HUES64 (cell line): ENCODE measurements at regions not wholly inside any gene's neighbourhood (a gene's known extent, or its start where the extent isn't known, plus 50 kb on each side); places are given as distances from the start of the nearest gene placed in this dataset.

Experiments used
- H3K27ac ChIP-seq: 2 replicates; pipeline ENCODE4 v1.7.0; 2013; ENCODE audit warnings: low read depth, low read length, inconsistent platforms
- H3K27me3 ChIP-seq: 2 replicates; pipeline ENCODE4 v1.6.1; 2013; ENCODE audit warnings: mild to moderate bottlenecking, low read length; ENCODE audit not compliant: insufficient read depth
- H3K36me3 ChIP-seq: 2 replicates; pipeline ENCODE4 v1.6.1; 2013; ENCODE audit warnings: mild to moderate bottlenecking, low read length; ENCODE audit not compliant: insufficient read depth
- H3K4me1 ChIP-seq: 2 replicates; pipeline ENCODE4 v1.6.1; 2013; ENCODE audit warnings: mild to moderate bottlenecking, low read length, moderate library complexity; ENCODE audit not compliant: insufficient read depth
- H3K4me3 ChIP-seq: 2 replicates; pipeline ENCODE4 v1.5.1; 2013; ENCODE audit warnings: mild to moderate bottlenecking, low read length, moderate library complexity
- H3K9ac ChIP-seq: 2 replicates; pipeline ENCODE4 v1.6.1; 2013; ENCODE audit warnings: mild to moderate bottlenecking, low read depth, low read length
- H3K9me3 ChIP-seq: 2 replicates; pipeline ENCODE4 v1.6.1; 2013; ENCODE audit warnings: low read depth, low read length; ENCODE audit not compliant: insufficient read depth
- WGBS: fragments of 150-250, 120-280 bp; methylation state at CpG from one replicate; pipeline ENCODE4 v1.1.7; 2013; ENCODE audit warnings: missing lambda C conversion rate; 5-methylcytosine and 5-hydroxymethylcytosine counted together

DNA sequence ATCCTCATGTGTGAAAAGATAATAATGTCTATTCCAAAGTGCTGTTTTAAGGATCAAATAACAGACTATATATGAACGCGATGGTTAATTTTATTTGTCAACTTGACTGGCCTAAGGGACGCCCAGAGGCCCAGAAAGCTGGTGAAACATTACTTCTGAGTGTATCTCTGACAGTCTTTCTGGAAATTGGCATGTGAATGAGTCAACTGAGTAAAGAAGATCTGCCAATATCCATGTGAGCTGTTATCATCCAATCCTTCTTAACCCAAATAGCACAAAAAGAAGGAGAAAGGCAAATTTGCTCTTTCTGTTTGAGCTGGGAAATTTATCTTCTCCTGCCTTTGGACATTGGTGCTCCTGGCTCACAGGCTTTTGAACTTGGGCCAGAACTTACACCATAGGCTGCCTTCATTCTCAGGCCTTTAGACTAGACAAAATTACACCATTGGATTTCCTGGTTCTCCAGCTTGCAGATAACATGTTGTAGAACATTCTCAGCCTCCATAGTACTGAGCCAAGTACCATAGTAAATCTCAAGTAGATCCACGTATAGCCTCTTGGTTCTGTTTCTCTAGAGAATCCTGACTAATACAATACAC lies 114.7 kb upstream of the DOCK10 start:
- WGBS = 81% methylated on average over 4 of the region's 4 CpGs
- no peaks in the 10 kb centered on the region for H3K27me3 ChIP-seq
- H3K27ac ChIP-seq = no peak overlapping the region

GRCh38 chr2:225140723-225141122 lies 98.5 kb upstream of the DOCK10 start:
- no peak overlapping the region for H3K27ac ChIP-seq
- H3K9me3 ChIP-seq = no peaks in the 10 kb centered on the region
- no peaks in the 10 kb centered on the region for H3K36me3 ChIP-seq
- H3K9ac ChIP-seq = no peak overlapping the region
- no peaks in the 10 kb centered on the region for H3K27me3 ChIP-seq
- no peaks in the 10 kb centered on the region for H3K4me1 ChIP-seq
- no peak overlapping the region for H3K4me3 ChIP-seq

More for the DNA sequence above, 114.7 kb upstream of the DOCK10 start:
- Histone ChIP-seq H3K9me3 (no peaks in the 10 kb centered on the region; the same call in 1 of the 2 replicates), H3K9ac (no peak overlapping the region), H3K4me3 (no peak overlapping the region), H3K4me1 (no peaks in the 10 kb centered on the region), H3K36me3 (no peaks in the 10 kb centered on the region)

DNA sequence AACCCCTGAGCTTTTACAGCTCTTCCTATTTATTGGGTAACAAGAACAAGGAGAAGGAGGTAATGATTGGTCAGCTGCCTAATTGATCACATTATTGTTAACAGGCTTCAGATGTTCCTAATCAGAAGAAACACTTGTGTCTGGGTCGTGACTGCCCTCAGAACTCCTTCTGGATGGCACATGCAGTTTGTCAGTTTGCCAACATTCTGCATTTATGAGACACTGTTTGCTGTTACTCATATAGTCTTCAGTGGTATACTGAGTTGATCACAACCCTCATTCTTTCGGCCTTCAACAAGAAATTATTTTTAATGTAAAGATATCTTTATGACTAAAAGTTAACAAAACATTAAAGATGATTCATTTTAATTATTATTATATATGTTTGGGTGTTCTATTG lies 95.7 kb upstream of the DOCK10 start:
- Histone ChIP-seq H3K4me1 (no peaks in the 10 kb centered on the region), H3K27ac (no peak overlapping the region), H3K27me3 (no peaks in the 10 kb centered on the region), H3K36me3 (no peaks in the 10 kb centered on the region), H3K4me3 (no peak overlapping the region), H3K9ac (no peak overlapping the region), H3K9me3 (no peaks in the 10 kb centered on the region)
- WGBS = 91% methylated on average over 1 of the region's 2 CpGs

GRCh38 chr2:225136552-225136951 lies 94.3 kb upstream of the DOCK10 start:
- 95% methylated on average over 1 of the region's 1 CpG for WGBS
- no peaks in the 10 kb centered on the region for H3K9me3 ChIP-seq
- no peaks in the 10 kb centered on the region for H3K4me1 ChIP-seq

DNA sequence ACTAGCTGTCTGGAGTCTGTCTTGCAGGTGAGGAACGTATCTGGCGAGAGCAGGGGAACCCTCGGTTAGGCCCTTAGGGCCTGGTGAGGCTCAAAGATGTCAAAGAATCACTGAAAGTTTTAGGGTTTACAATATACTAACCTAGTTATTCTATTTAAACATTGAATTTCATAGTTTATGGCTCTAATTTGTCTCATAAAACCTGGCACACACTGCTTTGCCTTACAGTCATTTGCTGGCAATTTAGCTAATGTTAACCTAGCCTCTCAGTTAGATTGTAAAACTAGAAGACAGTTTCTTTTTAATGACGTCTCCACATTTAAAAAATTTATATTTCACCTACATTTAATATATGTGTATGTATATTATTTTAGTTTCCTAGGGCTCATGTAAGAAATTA lies 89.6 kb upstream of the DOCK10 start:
- H3K9ac ChIP-seq = no peak overlapping the region
- no peak overlapping the region for H3K27ac ChIP-seq
- H3K9me3 ChIP-seq = no peaks in the 10 kb centered on the region
- H3K4me1 ChIP-seq = no peaks in the 10 kb centered on the region
- H3K4me3 ChIP-seq = no peak overlapping the region
- WGBS = 100% methylated on average over 3 of the region's 4 CpGs
- H3K27me3 ChIP-seq = no peaks in the 10 kb centered on the region
- H3K36me3 ChIP-seq = no peaks in the 10 kb centered on the region

More at GRCh38 chr2:225136552-225136951, 94.3 kb upstream of the DOCK10 start:
- H3K27ac ChIP-seq = no peak overlapping the region
- H3K27me3 ChIP-seq = no peaks in the 10 kb centered on the region
- H3K4me3 ChIP-seq = no peak overlapping the region
- no peaks in the 10 kb centered on the region for H3K36me3 ChIP-seq
- H3K9ac ChIP-seq = no peak overlapping the region

DNA sequence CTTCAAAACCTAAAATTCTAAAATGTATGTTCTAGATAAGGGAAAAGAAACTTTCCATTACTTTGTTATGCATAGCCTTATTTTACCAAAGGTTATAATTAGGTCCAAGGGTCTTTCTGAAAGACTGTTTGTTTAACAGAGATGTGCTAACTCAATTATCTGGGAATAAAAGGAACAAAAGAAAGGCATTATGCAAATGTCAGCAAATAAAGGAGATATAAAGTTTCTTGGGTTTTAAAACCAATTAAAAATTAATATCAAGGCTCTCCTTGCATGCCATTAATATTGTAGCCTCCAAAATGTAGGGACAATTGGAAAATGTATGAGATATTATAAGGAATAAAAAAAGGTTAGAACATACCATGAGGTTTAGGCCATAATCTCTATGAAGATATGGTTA lies 87.8 kb upstream of the DOCK10 start:
- no peaks in the 10 kb centered on the region for H3K9me3 ChIP-seq

GRCh38 chr2:225124311-225125017 lies 82.2 kb upstream of the DOCK10 start:
- H3K27ac ChIP-seq = no peak overlapping the region
- H3K4me1 ChIP-seq = peaks cover 11% of the 10 kb centered on the region; the same call in 1 of the 2 replicates
- H3K4me3 ChIP-seq = no peak overlapping the region
- H3K9ac ChIP-seq = no peak overlapping the region
- 96% methylated on average over 7 of the region's 7 CpGs for WGBS
- no peaks in the 10 kb centered on the region for H3K36me3 ChIP-seq
- no peaks in the 10 kb centered on the region for H3K9me3 ChIP-seq
- H3K27me3 ChIP-seq = no peaks in the 10 kb centered on the region

More for the DNA sequence above, 87.8 kb upstream of the DOCK10 start:
- no peak overlapping the region for H3K27ac ChIP-seq
- no peak overlapping the region for H3K4me3 ChIP-seq
- no peak overlapping the region for H3K9ac ChIP-seq
- no peaks in the 10 kb centered on the region for H3K36me3 ChIP-seq
- no peaks in the 10 kb centered on the region for H3K4me1 ChIP-seq
- H3K27me3 ChIP-seq = no peaks in the 10 kb centered on the region

DNA sequence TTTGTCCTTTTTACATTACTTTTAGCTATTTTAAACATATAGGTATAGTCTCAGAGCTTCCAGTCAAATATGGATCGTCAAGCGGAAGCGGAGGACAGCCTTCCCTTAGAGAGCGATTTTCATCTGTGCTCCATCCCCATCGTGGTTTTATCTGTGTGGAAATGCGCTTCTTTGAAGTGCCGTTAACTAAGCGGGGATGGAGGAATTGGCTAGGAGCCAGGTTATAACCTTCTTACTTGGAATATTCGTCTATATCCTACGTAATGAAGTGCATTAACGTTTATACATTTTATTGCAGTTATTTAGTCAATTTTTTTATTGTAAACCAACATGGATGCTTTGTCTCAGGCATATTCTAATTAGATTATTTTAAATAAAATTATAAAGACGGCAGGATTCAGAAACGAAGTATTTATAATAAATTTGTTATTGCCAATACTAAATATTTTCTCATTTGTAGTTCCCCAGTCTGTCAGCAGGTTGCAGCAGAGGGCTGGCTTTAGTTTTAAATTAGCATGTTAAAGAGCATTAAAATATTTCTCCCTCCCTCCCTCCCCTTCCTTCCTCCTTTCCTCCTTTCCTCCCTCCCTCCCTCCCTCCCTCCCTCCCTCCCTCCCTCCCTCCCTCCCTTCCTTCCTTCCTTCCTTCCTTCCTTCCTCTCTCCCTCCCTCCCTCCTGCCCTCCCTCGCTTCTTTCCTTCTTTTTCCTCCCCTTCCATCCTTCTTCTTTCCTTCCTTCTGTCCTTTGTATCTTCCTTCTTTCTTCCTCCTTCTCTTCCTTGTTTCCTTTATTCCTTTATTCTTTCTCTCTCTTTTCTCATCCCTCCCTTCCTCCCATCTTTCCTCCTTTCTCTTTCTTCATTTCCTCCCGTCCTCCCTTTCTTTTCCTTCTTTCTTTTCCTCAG lies 80.6 kb upstream of the DOCK10 start:
- H3K4me1 ChIP-seq = peaks cover 13% of the 10 kb centered on the region; the same call in 1 of the 2 replicates
- 82% methylated on average over 12 of the region's 15 CpGs for WGBS

GRCh38 chr2:225122007-225122406 lies 79.7 kb upstream of the DOCK10 start:
- Histone ChIP-seq H3K9ac (no peak overlapping the region), H3K27ac (no peak overlapping the region), H3K27me3 (no peaks in the 10 kb centered on the region), H3K36me3 (no peaks in the 10 kb centered on the region), H3K4me1 (peaks cover 13% of the 10 kb centered on the region; the same call in 1 of the 2 replicates), H3K9me3 (no peaks in the 10 kb centered on the region), H3K4me3 (no peak overlapping the region)
- WGBS = 94% methylated on average over 7 of the region's 8 CpGs

More for the DNA sequence above, 80.6 kb upstream of the DOCK10 start:
- H3K4me3 ChIP-seq = no peak overlapping the region
- no peaks in the 10 kb centered on the region for H3K9me3 ChIP-seq
- no peaks in the 10 kb centered on the region for H3K36me3 ChIP-seq
- H3K27ac ChIP-seq = no peak overlapping the region
- no peak overlapping the region for H3K9ac ChIP-seq
- no peaks in the 10 kb centered on the region for H3K27me3 ChIP-seq

GRCh38 chr2:225120186-225120585 lies 77.9 kb upstream of the DOCK10 start:
- Histone ChIP-seq H3K9ac (no peak overlapping the region), H3K4me1 (peaks cover 13% of the 10 kb centered on the region; the same call in 1 of the 2 replicates), H3K27ac (no peak overlapping the region), H3K36me3 (no peaks in the 10 kb centered on the region), H3K27me3 (no peaks in the 10 kb centered on the region), H3K4me3 (no peak overlapping the region), H3K9me3 (no peaks in the 10 kb centered on the region)
- WGBS = 58% methylated on average over 1 of the region's 1 CpG
